SHP77 treated with DMSO at 0.1 percent for 48 hours (cell line): ENCODE measurements at regions not wholly inside any gene's neighbourhood (a gene's known extent, or its start where the extent isn't known, plus 50 kb on each side); places are given as distances from the start of the nearest gene placed in this dataset.

ENCODE experiments used
- DNase-seq: peaks from one replicate; lab custom pipeline; 2025; lab: John Stamatoyannopoulos, UW

GRCh38 chr10:90327611-90328010 is 530.2 kb downstream of the HTR7 start:
- DNase-seq: no peak

GRCh38 chr10:90328459-90328858 is 529.4 kb downstream of the HTR7 start:
- DNase-seq: no peak

GRCh38 chr10:90328896-90329295 is 528.9 kb downstream of the HTR7 start:
- no peak for DNase-seq

GRCh38 chr10:90337316-90337715 is 520.5 kb downstream of the HTR7 start:
- no peak for DNase-seq

GRCh38 chr10:90342480-90342879 is 515.4 kb downstream of the HTR7 start:
- DNase-seq: no peak

GRCh38 chr10:90344226-90344625 is 513.6 kb downstream of the HTR7 start:
- DNase-seq: no peak

GRCh38 chr10:90347239-90347638 is 510.6 kb downstream of the HTR7 start:
- DNase-seq: no peak

- no peak for DNase-seq
Observed at GRCh38 chr10:90350122-90350521, 507.7 kb downstream of the HTR7 start.

- DNase-seq: no peak
Observed at GRCh38 chr10:90352288-90352687, 505.6 kb downstream of the HTR7 start.

GRCh38 chr10:90354914-90355313 is 502.9 kb downstream of the HTR7 start:
- no peak for DNase-seq

- DNase-seq: no peak
Observed at GRCh38 chr10:90363799-90364483, 493.9 kb downstream of the HTR7 start.

- DNase-seq: no peak
Observed at GRCh38 chr10:90372451-90372850, 485.4 kb downstream of the HTR7 start.

GRCh38 chr10:90373911-90374310 is 483.9 kb downstream of the HTR7 start:
- DNase-seq: no peak

GRCh38 chr10:90378524-90379076 is 479.2 kb downstream of the HTR7 start:
- no peak for DNase-seq

- no peak for DNase-seq
Observed at GRCh38 chr10:90381468-90381867, 476.4 kb downstream of the HTR7 start.

GRCh38 chr10:90389876-90390275 is 468.0 kb downstream of the HTR7 start:
- no peak for DNase-seq

- DNase-seq: no peak
Observed at GRCh38 chr10:90394311-90394710, 463.5 kb downstream of the HTR7 start.

- DNase-seq: no peak
Observed at GRCh38 chr10:90396721-90397120, 461.1 kb downstream of the HTR7 start.

GRCh38 chr10:90398566-90398965 is 459.3 kb downstream of the HTR7 start:
- no peak for DNase-seq

GRCh38 chr10:90399782-90400181 is 458.1 kb downstream of the HTR7 start:
- DNase-seq: no peak

GRCh38 chr10:90403211-90404000 is 454.4 kb downstream of the HTR7 start:
- no peak for DNase-seq

GRCh38 chr10:90407131-90407530 is 450.7 kb downstream of the HTR7 start:
- DNase-seq: no peak

- no peak for DNase-seq
Observed at GRCh38 chr10:90407851-90408250, 450.0 kb downstream of the HTR7 start.
